ENCODE measurements at regions not wholly inside any gene's neighbourhood (a gene's known extent, or its start where the extent isn't known, plus 50 kb on each side); places are given as distances from the start of the nearest gene placed in this dataset.

GRCh38 chr12:115088328-115088994, 404.5 kb upstream of the TBX3 start (continued):
- TF ChIP-seq CTCF (IDR thresholded peaks at IDR 0.05; ENCODE audit: poor library complexity, severe bottlenecking), result no peak

DNA sequence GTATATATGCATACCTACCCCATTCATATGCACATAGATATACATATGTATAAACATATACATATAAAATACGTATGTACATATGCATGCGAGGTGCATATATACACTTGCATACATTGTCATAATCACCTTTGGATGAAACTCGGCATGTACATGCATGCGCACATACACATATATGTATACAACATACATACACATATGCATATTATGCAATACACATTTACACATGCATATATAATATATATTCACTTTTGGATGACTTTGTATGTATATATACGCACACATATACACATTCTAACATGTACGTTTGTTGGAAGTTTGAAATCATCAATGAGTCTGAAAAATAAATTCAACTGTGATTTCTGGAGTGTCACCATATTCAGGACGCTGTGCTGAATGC, 401.6 kb upstream of the TBX3 start:
- Histone ChIP-seq H2AFZ (ENCODE audit: low read depth, low read length) (no peak overlapping the region), H3K79me2 (replicated peaks; ENCODE audit: insufficient read depth, low read length) (no peaks in the 10 kb centered on the region), H3K27me3 (ENCODE audit: insufficient read depth, low read depth, low read length) (no peaks in the 10 kb centered on the region), H3K27ac (ENCODE audit: low read length) (no peak overlapping the region), H3K4me3 (ENCODE audit: low read length) (no peak overlapping the region), H3K9me2 (ENCODE audit: insufficient read depth, low read length) (no peaks in the 10 kb centered on the region), H3K9me3 (ENCODE audit: low read length) (no peaks in the 10 kb centered on the region), H3K36me3 (ENCODE audit: insufficient read depth, low read length) (no peaks in the 10 kb centered on the region), H3K4me2 (ENCODE audit: low read length) (no peak overlapping the region), H4K20me1 (ENCODE audit: insufficient read depth) (no peaks in the 10 kb centered on the region), H3F3A (ENCODE audit: insufficient read depth, low read length, poor library complexity, severe bottlenecking) (no peaks in the 10 kb centered on the region), H3K9ac (ENCODE audit: low read length) (no peak overlapping the region)
- TF ChIP-seq MXI1 (conservative IDR thresholded peaks at IDR 0.05; ENCODE audit: poor library complexity, severe bottlenecking) (no peak), SMC3 (conservative IDR thresholded peaks at IDR 0.05; ENCODE audit: poor library complexity) (no peak), TAF1 (IDR thresholded peaks at IDR 0.05; ENCODE audit: low read depth) (no peak), EP300 (conservative IDR thresholded peaks at IDR 0.05; ENCODE audit: poor library complexity, severe bottlenecking) (no peak), RAD21 (conservative IDR thresholded peaks at IDR 0.05) (no peak), POLR2AphosphoS5 (IDR thresholded peaks at IDR 0.05) (no peak), EZH2 (IDR thresholded peaks at IDR 0.05; ENCODE audit: borderline replicate concordance, insufficient read depth, low read length, poor library complexity, severe bottlenecking) (no peak), CTCF (IDR thresholded peaks at IDR 0.05; ENCODE audit: poor library complexity, severe bottlenecking) (no peak)

DNA sequence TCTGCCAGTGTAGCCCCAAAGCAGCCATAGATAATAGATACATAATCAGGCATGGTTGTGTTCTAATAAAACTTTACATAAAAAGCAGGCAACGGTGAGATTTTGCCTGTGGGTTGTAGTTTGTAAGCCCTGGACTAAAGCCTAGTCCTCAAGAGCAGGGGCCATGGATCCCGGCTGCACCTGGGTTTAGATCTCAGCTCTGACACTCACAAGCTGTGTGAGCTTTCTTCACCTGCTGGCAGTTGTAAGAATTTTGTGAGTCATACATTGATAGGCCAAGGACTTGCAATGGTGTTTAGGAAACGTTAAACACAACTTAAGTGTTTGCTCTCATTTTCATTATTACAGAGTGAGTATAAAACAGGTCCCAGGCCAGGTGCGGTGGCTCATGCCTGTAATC, 395.8 kb upstream of the TBX3 start:
- Histone ChIP-seq H3K9me2 (ENCODE audit: insufficient read depth, low read length) (no peaks in the 10 kb centered on the region), H3K4me3 (ENCODE audit: low read length) (no peak overlapping the region), H3K27me3 (ENCODE audit: insufficient read depth, low read depth, low read length) (no peaks in the 10 kb centered on the region), H3K79me2 (replicated peaks; ENCODE audit: insufficient read depth, low read length) (no peaks in the 10 kb centered on the region), H4K20me1 (ENCODE audit: insufficient read depth) (no peaks in the 10 kb centered on the region), H3K9ac (ENCODE audit: low read length) (no peak overlapping the region), H3K27ac (ENCODE audit: low read length) (no peak overlapping the region), H3K4me2 (ENCODE audit: low read length) (no peak overlapping the region), H2AFZ (ENCODE audit: low read depth, low read length) (no peak overlapping the region), H3K9me3 (ENCODE audit: low read length) (no peaks in the 10 kb centered on the region), H3K36me3 (ENCODE audit: insufficient read depth, low read length) (no peaks in the 10 kb centered on the region), H3F3A (ENCODE audit: insufficient read depth, low read length, poor library complexity, severe bottlenecking) (no peaks in the 10 kb centered on the region)
- TF ChIP-seq TAF1 (IDR thresholded peaks at IDR 0.05; ENCODE audit: low read depth) (no peak), RAD21 (conservative IDR thresholded peaks at IDR 0.05) (no peak), EP300 (conservative IDR thresholded peaks at IDR 0.05; ENCODE audit: poor library complexity, severe bottlenecking) (no peak), EZH2 (IDR thresholded peaks at IDR 0.05; ENCODE audit: borderline replicate concordance, insufficient read depth, low read length, poor library complexity, severe bottlenecking) (no peak), MXI1 (conservative IDR thresholded peaks at IDR 0.05; ENCODE audit: poor library complexity, severe bottlenecking) (no peak), POLR2AphosphoS5 (IDR thresholded peaks at IDR 0.05) (no peak), CTCF (IDR thresholded peaks at IDR 0.05; ENCODE audit: poor library complexity, severe bottlenecking) (no peak), SMC3 (conservative IDR thresholded peaks at IDR 0.05; ENCODE audit: poor library complexity) (no peak)
